Right atrium auricular region (tissue), 2 donors: ENCODE measurements at regions not wholly inside any gene's neighbourhood (a gene's known extent, or its start where the extent isn't known, plus 50 kb on each side); places are given as distances from the start of the nearest gene placed in this dataset.

Source experiments
- DNase-seq: peaks from one replicate; pipeline ENCODE4 v3.0.0-alpha.2; 2019; ENCODE audit warnings: low spot score
- H3K27ac ChIP-seq, 2 donors: fragments of 200-600 bp; sonication (generic); 1 replicate in 1 of 2; 2 replicates in 1 of 2; pipeline ENCODE4 v1.5.1; 2016 to 2019
- H3K27me3 ChIP-seq, 2 donors: fragments of 200-600 bp; sonication (generic); one replicate each; pipeline versions ENCODE4 v1.5.1 to v1.6.0; 2017 to 2019
- H3K36me3 ChIP-seq: fragments of 200-600 bp; sonication (generic); one replicate; pipeline ENCODE4 v1.5.1; 2016
- H3K4me1 ChIP-seq, 2 donors: fragments of 200-600 bp; sonication (generic); one replicate each; pipeline versions ENCODE4 v1.5.1 to v1.6.0; 2017 to 2019
- H3K4me3 ChIP-seq, 2 donors: fragments of 200-600 bp; sonication (generic); 1 replicate in 1 of 2; 2 replicates in 1 of 2; pipeline ENCODE4 v1.5.1; 2017 to 2019; ENCODE audit warnings: mild to moderate bottlenecking in 1 of 2, moderate library complexity in 1 of 2
- H3K9me3 ChIP-seq, 2 donors: fragments of 200-600 bp; sonication (generic); one replicate each; pipeline ENCODE4 v1.5.1; 2019
- CTCF ChIP-seq, 2 donors: fragments of 200-600 bp; sonication (generic); IDR thresholded peaks; one replicate each; pipeline ENCODE4 v1.5.1; 2019; ENCODE audit warnings: antibody characterized with exemption in 2 of 2

GRCh38 chr9:2311920-2312319 lies 296.8 kb downstream of the SMARCA2 start:
- no peak for DNase-seq
- Histone ChIP-seq H3K4me1 (no peaks in the 10 kb centered on the region), H3K4me3 (no peak overlapping the region), H3K27me3 (no peaks in the 10 kb centered on the region), H3K9me3 (peaks cover 0 to 54% of the 10 kb centered on the region in 2 donors), H3K27ac (no peak overlapping the region), H3K36me3 (no peaks in the 10 kb centered on the region)
- no peak for TF ChIP-seq CTCF (IDR thresholded peaks at IDR 0.05)

DNA sequence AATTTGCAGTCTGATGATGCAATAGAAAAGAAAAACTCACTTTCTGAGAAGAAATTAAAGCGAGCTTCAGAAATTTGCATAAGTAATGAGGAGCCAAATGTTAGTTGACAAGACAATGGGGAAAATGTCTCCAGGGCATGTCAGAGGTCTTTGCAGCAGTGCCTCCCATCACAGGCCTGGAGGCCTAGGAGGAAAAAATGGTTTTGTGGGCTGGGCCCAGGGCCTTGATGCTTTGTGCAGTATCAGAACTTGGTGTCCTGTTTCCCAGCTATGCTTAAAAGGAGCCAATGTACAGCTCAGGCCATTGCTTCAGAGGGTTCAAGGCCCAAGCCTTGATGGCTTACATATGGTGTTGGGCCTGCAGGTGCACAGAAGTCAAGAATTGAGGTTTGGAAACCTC lies 298.4 kb downstream of the SMARCA2 start:
- no peaks in the 10 kb centered on the region for H3K4me1 ChIP-seq
- H3K27ac ChIP-seq: no peak overlapping the region
- H3K4me3 ChIP-seq: no peak overlapping the region
- H3K36me3 ChIP-seq: no peaks in the 10 kb centered on the region
- H3K27me3 ChIP-seq: no peaks in the 10 kb centered on the region
- DNase-seq: no peak
- peaks cover 0 to 54% of the 10 kb centered on the region in 2 donors for H3K9me3 ChIP-seq
- TF ChIP-seq CTCF (IDR thresholded peaks at IDR 0.05): no peak

DNA sequence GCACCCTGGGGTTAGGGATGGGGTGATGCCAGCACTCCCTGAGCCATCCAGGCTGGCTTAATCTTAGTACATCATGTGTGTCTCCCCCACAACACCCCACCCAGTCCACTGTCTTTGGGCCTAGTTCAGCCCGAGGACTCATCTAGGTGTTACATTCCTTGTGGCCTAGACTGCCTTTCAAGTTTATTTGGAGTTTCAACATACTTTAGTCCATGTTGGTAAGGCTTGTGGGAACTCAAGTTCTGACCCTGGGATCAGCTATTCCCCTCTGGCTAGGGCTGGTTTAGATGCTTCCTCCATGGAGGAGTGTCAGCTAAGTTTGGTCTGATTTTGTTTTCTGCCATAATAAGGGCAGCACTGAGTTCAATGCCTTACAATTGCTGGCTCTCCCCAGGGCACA lies 302.4 kb downstream of the SMARCA2 start:
- Histone ChIP-seq H3K4me1 (no peaks in the 10 kb centered on the region), H3K27me3 (no peaks in the 10 kb centered on the region), H3K9me3 (peaks cover 0 to 31% of the 10 kb centered on the region in 2 donors), H3K27ac (no peak overlapping the region), H3K4me3 (no peak overlapping the region), H3K36me3 (no peaks in the 10 kb centered on the region)
- DNase-seq: no peak
- no peak for TF ChIP-seq CTCF (IDR thresholded peaks at IDR 0.05)

- no peaks in the 10 kb centered on the region for H3K36me3 ChIP-seq
- no peak for DNase-seq
- no peaks in the 10 kb centered on the region for H3K27me3 ChIP-seq
- peaks cover 0 to 14% of the 10 kb centered on the region in 2 donors for H3K9me3 ChIP-seq
- TF ChIP-seq CTCF (IDR thresholded peaks at IDR 0.05): no peak
- H3K27ac ChIP-seq: no peak overlapping the region
- no peak overlapping the region for H3K4me3 ChIP-seq
- H3K4me1 ChIP-seq: no peaks in the 10 kb centered on the region
Observed at GRCh38 chr9:2319421-2319820, 302.2 kb upstream of the VLDLR start.

- Histone ChIP-seq H3K9me3 (peaks cover 0 to 8% of the 10 kb centered on the region in 2 donors), H3K4me3 (no peak overlapping the region), H3K27ac (no peak overlapping the region), H3K36me3 (no peaks in the 10 kb centered on the region), H3K27me3 (no peaks in the 10 kb centered on the region), H3K4me1 (no peaks in the 10 kb centered on the region)
- TF ChIP-seq CTCF (IDR thresholded peaks at IDR 0.05): no peak
- no peak for DNase-seq
Observed at GRCh38 chr9:2320114-2320513, 301.5 kb upstream of the VLDLR start.

DNA sequence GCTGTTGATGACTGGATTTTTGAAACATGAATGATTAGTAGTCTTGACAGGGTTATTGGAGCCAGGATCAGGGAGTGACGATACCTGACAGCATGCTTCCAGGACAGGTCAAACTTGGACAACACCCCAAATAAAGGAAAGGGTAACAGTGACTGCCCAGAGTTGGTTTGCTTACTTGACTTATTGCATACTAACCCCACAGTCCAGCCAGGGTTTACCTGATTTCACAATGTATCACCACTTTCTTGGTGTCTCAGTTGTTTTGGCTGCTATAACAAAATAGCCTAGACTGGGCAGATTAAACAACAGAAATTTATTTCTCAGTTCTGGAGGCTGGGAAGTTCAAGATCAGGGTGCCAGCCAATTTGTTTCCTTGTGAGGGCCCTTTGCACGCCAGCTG lies 301.0 kb upstream of the VLDLR start:
- Histone ChIP-seq H3K9me3 (peaks cover 0 to 3% of the 10 kb centered on the region in 2 donors), H3K4me1 (no peaks in the 10 kb centered on the region), H3K27me3 (no peaks in the 10 kb centered on the region), H3K4me3 (no peak overlapping the region), H3K36me3 (no peaks in the 10 kb centered on the region), H3K27ac (no peak overlapping the region)
- DNase-seq: no peak
- no peak for TF ChIP-seq CTCF (IDR thresholded peaks at IDR 0.05)
